Glutamatergic neuron (in vitro differentiated cells): ENCODE measurements at regions not wholly inside any gene's neighbourhood (a gene's known extent, or its start where the extent isn't known, plus 50 kb on each side); places are given as distances from the start of the nearest gene placed in this dataset.

Source experiments
- DNase-seq: peaks from one replicate; pipeline ENCODE4 v3.0.0; 2022
- H3K27ac Mint-ChIP-seq: one replicate; pipeline ENCODE4 v1.8.0; 2020; ENCODE audit warnings: mild to moderate bottlenecking, mixed read lengths, inconsistent platforms; ENCODE audit not compliant: unreplicated experiment
- H3K27me3 Mint-ChIP-seq: one replicate; pipeline ENCODE4 v1.8.0; 2020; ENCODE audit warnings: mild to moderate bottlenecking, moderate library complexity, mixed read lengths, inconsistent platforms; ENCODE audit not compliant: unreplicated experiment
- H3K36me3 Mint-ChIP-seq: one replicate; pipeline ENCODE4 v1.8.0; 2020; ENCODE audit warnings: mild to moderate bottlenecking, mixed read lengths, inconsistent platforms; ENCODE audit not compliant: unreplicated experiment
- H3K4me1 Mint-ChIP-seq: one replicate; pipeline ENCODE4 v1.8.0; 2020; ENCODE audit warnings: mild to moderate bottlenecking, low read depth, mixed read lengths, inconsistent platforms; ENCODE audit not compliant: unreplicated experiment
- H3K4me3 Mint-ChIP-seq: one replicate; pipeline ENCODE4 v1.8.0; 2020; ENCODE audit warnings: mild to moderate bottlenecking, mixed read lengths, inconsistent platforms; ENCODE audit not compliant: unreplicated experiment
- H3K9me3 Mint-ChIP-seq: one replicate; pipeline ENCODE4 v1.8.0; 2020; ENCODE audit warnings: mild to moderate bottlenecking, moderate library complexity, mixed read lengths, inconsistent platforms; ENCODE audit not compliant: unreplicated experiment
- CTCF ChIP-seq: fragments of 200-600 bp; sonication (generic); IDR thresholded peaks from one replicate; pipeline ENCODE4 v1.5.0; 2021; ENCODE audit not compliant: partially characterized antibody, unreplicated experiment

DNA sequence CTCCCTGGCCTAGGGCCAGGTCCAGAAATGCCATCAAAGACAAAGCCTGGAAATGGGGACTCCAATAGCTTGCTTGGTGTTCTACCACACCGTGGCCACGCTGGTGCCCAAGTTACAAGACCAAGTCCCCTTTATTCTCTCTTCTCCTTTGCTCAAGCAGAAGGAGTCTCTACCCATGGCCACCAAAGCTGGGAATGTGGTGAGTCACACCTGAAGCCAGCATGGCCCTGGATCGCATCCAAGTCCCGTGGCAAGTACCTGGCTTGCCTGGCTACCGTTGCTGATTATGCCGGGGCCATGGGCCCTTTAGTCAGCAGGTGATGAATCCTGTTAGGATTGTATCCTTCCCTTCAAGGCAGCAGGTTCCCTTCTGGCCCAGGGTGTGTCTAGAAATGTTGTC, 260.0 kb downstream of the HAPSTR1 start:
- Mint-ChIP-seq H3K9me3 (peaks cover 10% of the 10 kb centered on the region), H3K4me3 (no peak overlapping the region), H3K27ac (no peak overlapping the region), H3K36me3 (peaks cover 29% of the 10 kb centered on the region), H3K27me3 (no peaks in the 10 kb centered on the region), H3K4me1 (no peaks in the 10 kb centered on the region)
- TF ChIP-seq CTCF = no peak
- DNase-seq = no peak

DNA sequence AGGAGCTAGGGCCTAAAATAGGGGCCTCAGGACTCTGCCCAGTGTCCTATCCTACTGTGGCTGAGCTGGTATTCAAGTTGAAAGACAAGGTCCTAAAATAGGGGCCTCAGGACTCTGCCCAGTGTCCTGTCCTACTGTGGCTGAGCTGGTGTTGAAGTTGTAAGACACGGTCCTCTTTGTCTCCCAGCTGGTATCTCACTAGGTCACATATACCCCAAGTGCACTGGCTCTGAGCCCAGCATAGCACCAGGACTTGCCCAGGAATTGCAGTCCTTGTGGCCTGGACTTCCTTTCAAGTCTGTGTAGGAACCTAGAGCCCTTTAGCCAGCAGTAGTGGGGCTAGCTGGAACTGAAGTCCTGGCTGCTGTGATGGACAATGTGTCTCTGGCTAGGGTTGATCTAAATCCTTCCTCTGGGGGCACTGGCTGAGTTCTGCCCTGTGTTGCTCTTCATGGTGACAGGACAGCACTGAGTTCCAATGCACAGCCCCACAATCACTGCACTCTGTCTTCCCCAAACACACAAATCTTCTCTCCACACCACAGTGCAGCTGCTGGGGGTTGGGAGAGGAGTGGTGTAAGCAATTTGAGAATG, 260.5 kb downstream of the HAPSTR1 start:
- no peaks in the 10 kb centered on the region for H3K4me1 Mint-ChIP-seq
- no peak for TF ChIP-seq CTCF
- no peak overlapping the region for H3K4me3 Mint-ChIP-seq
- peaks cover 10% of the 10 kb centered on the region for H3K9me3 Mint-ChIP-seq
- peaks cover 32% of the 10 kb centered on the region for H3K36me3 Mint-ChIP-seq
- no peaks in the 10 kb centered on the region for H3K27me3 Mint-ChIP-seq
- no peak for DNase-seq
- no peak overlapping the region for H3K27ac Mint-ChIP-seq

- Mint-ChIP-seq H3K36me3 (peaks cover 30% of the 10 kb centered on the region), H3K9me3 (peaks cover 8% of the 10 kb centered on the region), H3K27ac (no peak overlapping the region), H3K4me3 (no peak overlapping the region), H3K27me3 (no peaks in the 10 kb centered on the region), H3K4me1 (no peaks in the 10 kb centered on the region)
- TF ChIP-seq CTCF = no peak
- no peak for DNase-seq
Measured at GRCh38 chr16:9357829-9358228, 266.4 kb downstream of the HAPSTR1 start.

GRCh38 chr16:9360075-9360474, 268.6 kb downstream of the HAPSTR1 start:
- Mint-ChIP-seq H3K4me1 (no peaks in the 10 kb centered on the region), H3K36me3 (peaks cover 30% of the 10 kb centered on the region), H3K9me3 (peaks cover 10% of the 10 kb centered on the region), H3K27ac (no peak overlapping the region), H3K4me3 (no peak overlapping the region), H3K27me3 (no peaks in the 10 kb centered on the region)
- no peak for DNase-seq
- TF ChIP-seq CTCF = no peak

GRCh38 chr16:9362050-9362449, 270.6 kb downstream of the HAPSTR1 start:
- no peak for TF ChIP-seq CTCF
- H3K27me3 Mint-ChIP-seq = no peaks in the 10 kb centered on the region
- no peak for DNase-seq
- H3K27ac Mint-ChIP-seq = no peak overlapping the region
- H3K4me1 Mint-ChIP-seq = no peaks in the 10 kb centered on the region
- no peak overlapping the region for H3K4me3 Mint-ChIP-seq
- peaks cover 14% of the 10 kb centered on the region for H3K36me3 Mint-ChIP-seq
- H3K9me3 Mint-ChIP-seq = peaks cover 13% of the 10 kb centered on the region
